Gastrocnemius medialis (tissue), 4 donors: ENCODE measurements at regions not wholly inside any gene's neighbourhood (a gene's known extent, or its start where the extent isn't known, plus 50 kb on each side); places are given as distances from the start of the nearest gene placed in this dataset.

Experiments used
- POLR2A ChIP-seq, 2 donors: fragments of 450-650 bp; IDR thresholded peaks; one replicate each; pipeline ENCODE4 v1.6.1; 2017; ENCODE audit warnings: antibody characterized with exemption in 2 of 2, mild to moderate bottlenecking in 2 of 2, moderate library complexity in 2 of 2
- TF ChIP-seq, protein P1 (sequence below), 5 experiments: fragments of 450-650 bp in 3 of 5; fragments of 200-600 bp in 2 of 5; sonication (generic) in 2 of 5; IDR thresholded peaks in 4 of 5; conservative IDR thresholded peaks in 1 of 5; 1 replicate in 4 of 5; 2 replicates in 1 of 5; pipeline ENCODE4 v1.5.1; 2016 to 2019; ENCODE audit warnings: antibody characterized with exemption in 5 of 5, mild to moderate bottlenecking in 3 of 5, moderate library complexity in 3 of 5

DNA sequence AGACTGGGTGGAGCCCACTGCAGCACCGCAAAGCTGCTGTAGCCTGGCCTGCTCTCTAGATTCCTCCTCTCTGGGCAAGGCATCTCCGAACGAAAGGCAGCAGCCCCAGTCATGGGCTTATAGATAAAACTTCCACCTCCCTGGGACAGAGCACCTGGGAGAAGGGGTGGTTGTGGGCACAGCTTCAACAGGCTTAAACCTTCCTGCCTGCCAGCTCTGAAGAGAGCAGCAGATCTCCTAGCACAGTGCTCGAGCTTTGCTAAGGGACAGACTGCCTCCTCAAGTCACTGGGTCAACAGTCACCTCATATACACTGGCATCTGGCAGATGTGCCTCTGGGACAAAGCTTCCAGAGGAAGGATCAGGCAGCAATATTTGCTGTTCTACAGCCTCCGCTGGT is 117.3 kb downstream of the EHF start:
- TF ChIP-seq, protein P1, sequence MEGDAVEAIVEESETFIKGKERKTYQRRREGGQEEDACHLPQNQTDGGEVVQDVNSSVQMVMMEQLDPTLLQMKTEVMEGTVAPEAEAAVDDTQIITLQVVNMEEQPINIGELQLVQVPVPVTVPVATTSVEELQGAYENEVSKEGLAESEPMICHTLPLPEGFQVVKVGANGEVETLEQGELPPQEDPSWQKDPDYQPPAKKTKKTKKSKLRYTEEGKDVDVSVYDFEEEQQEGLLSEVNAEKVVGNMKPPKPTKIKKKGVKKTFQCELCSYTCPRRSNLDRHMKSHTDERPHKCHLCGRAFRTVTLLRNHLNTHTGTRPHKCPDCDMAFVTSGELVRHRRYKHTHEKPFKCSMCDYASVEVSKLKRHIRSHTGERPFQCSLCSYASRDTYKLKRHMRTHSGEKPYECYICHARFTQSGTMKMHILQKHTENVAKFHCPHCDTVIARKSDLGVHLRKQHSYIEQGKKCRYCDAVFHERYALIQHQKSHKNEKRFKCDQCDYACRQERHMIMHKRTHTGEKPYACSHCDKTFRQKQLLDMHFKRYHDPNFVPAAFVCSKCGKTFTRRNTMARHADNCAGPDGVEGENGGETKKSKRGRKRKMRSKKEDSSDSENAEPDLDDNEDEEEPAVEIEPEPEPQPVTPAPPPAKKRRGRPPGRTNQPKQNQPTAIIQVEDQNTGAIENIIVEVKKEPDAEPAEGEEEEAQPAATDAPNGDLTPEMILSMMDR (IDR thresholded peaks at IDR 0.05 in 4 of 5, conservative IDR thresholded peaks at IDR 0.05 in 1 of 5) = no peak
- TF ChIP-seq POLR2A (IDR thresholded peaks at IDR 0.05) = no peak
